Caco-2 (cell line): ENCODE measurements at regions not wholly inside any gene's neighbourhood (a gene's known extent, or its start where the extent isn't known, plus 50 kb on each side); places are given as distances from the start of the nearest gene placed in this dataset.

Source experiments
- BruUV-seq: library from RNA; stranded (reverse); fragments of 400-500 nt; replicated peaks from 2 replicates; lab custom pipeline; 2021; lab: Mats Ljungman, UMichigan
- CTCF ChIA-PET: fragments of 300-600 bp; sonication (Branson Sonifier 250); formaldehyde crosslinking; loops from one replicate; lab custom pipeline; 2022; ENCODE audit warnings: antibody characterized with exemption; lab: Charles Lee
- POLR2A ChIA-PET: fragments of 300-600 bp; sonication (Branson Sonifier 250); formaldehyde crosslinking; loops from one replicate; lab custom pipeline; 2022; ENCODE audit warnings: antibody characterized with exemption; lab: Charles Lee
- DNase-seq, 2 experiments: peaks; one replicate each; pipeline versions ENCODE4 v3.0.0 to v3.0.0-alpha.2; 2020 to 2022
- H3K27me3 ChIP-seq: replicated peaks from 2 replicates; pipeline ENCODE4 v1.6.0; 2011; ENCODE audit warnings: low read length; ENCODE audit not compliant: control insufficient read depth, insufficient read depth
- H3K36me3 ChIP-seq: 2 replicates; pipeline ENCODE4 v1.5.1; 2011; ENCODE audit warnings: low read length; ENCODE audit not compliant: control insufficient read depth, insufficient read depth
- H3K4me1 ChIP-seq: fragments of 250-450 bp; sonication (Bioruptor Pico); 2 replicates; pipeline ENCODE4 v1.5.1; 2020; ENCODE audit warnings: mild to moderate bottlenecking
- H3K4me3 ChIP-seq: 2 replicates; pipeline ENCODE4 v1.5.1; 2011; ENCODE audit warnings: low read depth, mild to moderate bottlenecking, control low read depth, low read length
- H3K9me3 ChIP-seq: fragments of 250-450 bp; sonication (Bioruptor Pico); 2 replicates; pipeline ENCODE4 v1.5.1; 2020; ENCODE audit warnings: mild to moderate bottlenecking, moderate library complexity
- H3K27ac Mint-ChIP-seq: one replicate; pipeline ENCODE4 v1.8.0; 2022; ENCODE audit warnings: mixed read lengths; ENCODE audit not compliant: unreplicated experiment
- H3K27me3 Mint-ChIP-seq: one replicate; pipeline ENCODE4 v1.8.0; 2022; ENCODE audit warnings: mixed read lengths; ENCODE audit not compliant: insufficient read depth, unreplicated experiment
- H3K36me3 Mint-ChIP-seq: one replicate; pipeline ENCODE4 v1.8.0; 2022; ENCODE audit warnings: mild to moderate bottlenecking, mixed read lengths; ENCODE audit not compliant: insufficient read depth, unreplicated experiment
- H3K4me1 Mint-ChIP-seq: one replicate; pipeline ENCODE4 v1.8.0; 2022; ENCODE audit warnings: low read depth, mixed read lengths; ENCODE audit not compliant: unreplicated experiment
- H3K4me3 Mint-ChIP-seq: one replicate; pipeline ENCODE4 v1.8.0; 2022; ENCODE audit warnings: mild to moderate bottlenecking, moderate library complexity, mixed read lengths; ENCODE audit not compliant: unreplicated experiment
- H3K9me3 Mint-ChIP-seq: one replicate; pipeline ENCODE4 v1.8.0; 2022; ENCODE audit warnings: mixed read lengths; ENCODE audit not compliant: unreplicated experiment
- intact Hi-C: fragments of 100-400 bp; cut with micrococcal nuclease; formaldehyde crosslinking; loops from one replicate; pipeline ENCODE4 v1.10.0; 2022; ENCODE audit not compliant: unreplicated experiment
- TF ChIP-seq, protein P1 (sequence below), 2 experiments: fragments of 200-600 bp in 1 of 2; IDR thresholded peaks; 1 replicate in 1 of 2; 2 replicates in 1 of 2; pipeline versions ENCODE4 v1.5.1 to v1.8.0; 2011 to 2022; ENCODE audit warnings: antibody characterized with exemption in 1 of 2, control low read depth in 1 of 2, inconsistent platforms in 1 of 2, low read depth in 1 of 2, low read length in 1 of 2, mild to moderate bottlenecking in 1 of 2, moderate library complexity in 1 of 2; ENCODE audit not compliant: insufficient read depth in 1 of 2, severe bottlenecking in 1 of 2, unreplicated experiment in 1 of 2

DNA sequence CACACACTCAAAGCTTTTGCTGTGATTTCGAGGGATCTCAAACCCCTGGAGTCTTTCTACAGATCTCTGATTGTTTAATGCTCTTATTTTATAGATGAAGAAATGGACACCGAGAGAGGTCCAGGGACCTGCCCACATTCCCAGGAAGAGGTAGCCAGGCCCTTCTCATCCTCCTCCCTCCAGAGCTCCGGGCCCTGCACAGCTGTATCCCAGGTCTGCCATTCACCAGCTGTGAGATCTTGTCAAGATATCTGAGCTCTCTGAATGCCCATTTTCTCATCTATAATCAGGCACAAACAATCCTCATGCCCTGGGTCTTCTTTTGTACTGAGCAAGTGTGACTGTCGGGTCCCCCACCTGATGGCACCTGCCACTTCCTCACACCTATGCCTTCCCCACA, 98.2 kb upstream of the ALX4 start:
- no peaks in the 10 kb centered on the region; the same call in 1 of the 2 replicates for H3K9me3 ChIP-seq
- no peaks in the 10 kb centered on the region for H3K36me3 Mint-ChIP-seq
- H3K27ac Mint-ChIP-seq, result no peak overlapping the region
- TF ChIP-seq, protein P1, sequence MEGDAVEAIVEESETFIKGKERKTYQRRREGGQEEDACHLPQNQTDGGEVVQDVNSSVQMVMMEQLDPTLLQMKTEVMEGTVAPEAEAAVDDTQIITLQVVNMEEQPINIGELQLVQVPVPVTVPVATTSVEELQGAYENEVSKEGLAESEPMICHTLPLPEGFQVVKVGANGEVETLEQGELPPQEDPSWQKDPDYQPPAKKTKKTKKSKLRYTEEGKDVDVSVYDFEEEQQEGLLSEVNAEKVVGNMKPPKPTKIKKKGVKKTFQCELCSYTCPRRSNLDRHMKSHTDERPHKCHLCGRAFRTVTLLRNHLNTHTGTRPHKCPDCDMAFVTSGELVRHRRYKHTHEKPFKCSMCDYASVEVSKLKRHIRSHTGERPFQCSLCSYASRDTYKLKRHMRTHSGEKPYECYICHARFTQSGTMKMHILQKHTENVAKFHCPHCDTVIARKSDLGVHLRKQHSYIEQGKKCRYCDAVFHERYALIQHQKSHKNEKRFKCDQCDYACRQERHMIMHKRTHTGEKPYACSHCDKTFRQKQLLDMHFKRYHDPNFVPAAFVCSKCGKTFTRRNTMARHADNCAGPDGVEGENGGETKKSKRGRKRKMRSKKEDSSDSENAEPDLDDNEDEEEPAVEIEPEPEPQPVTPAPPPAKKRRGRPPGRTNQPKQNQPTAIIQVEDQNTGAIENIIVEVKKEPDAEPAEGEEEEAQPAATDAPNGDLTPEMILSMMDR (IDR thresholded peaks at IDR 0.05; ENCODE audit: insufficient read depth in 1 of 2, low read depth in 1 of 2, low read length in 1 of 2, severe bottlenecking in 1 of 2, unreplicated experiment in 1 of 2), result no peak
- H3K4me1 ChIP-seq, result no peaks in the 10 kb centered on the region
- H3K4me3 ChIP-seq, result no peak overlapping the region
- no TSS peak for BruUV-seq
- no peaks in the 10 kb centered on the region for H3K27me3 ChIP-seq
- no peak for DNase-seq
- ChIA-PET CTCF (no interaction called here), POLR2A (interaction anchor here (0.6 kb wide), 1 partner anchor 86 kb away, joined by 4 read pairs; no protein-coding TSS in a partner anchor)
- no peak overlapping the region for H3K4me3 Mint-ChIP-seq
- H3K4me1 Mint-ChIP-seq, result no peaks in the 10 kb centered on the region
- H3K27me3 Mint-ChIP-seq, result peaks cover 24% of the 10 kb centered on the region
- H3K9me3 Mint-ChIP-seq, result peaks cover 11% of the 10 kb centered on the region
- H3K36me3 ChIP-seq, result no peaks in the 10 kb centered on the region
- intact Hi-C loops, result no loop called here

DNA sequence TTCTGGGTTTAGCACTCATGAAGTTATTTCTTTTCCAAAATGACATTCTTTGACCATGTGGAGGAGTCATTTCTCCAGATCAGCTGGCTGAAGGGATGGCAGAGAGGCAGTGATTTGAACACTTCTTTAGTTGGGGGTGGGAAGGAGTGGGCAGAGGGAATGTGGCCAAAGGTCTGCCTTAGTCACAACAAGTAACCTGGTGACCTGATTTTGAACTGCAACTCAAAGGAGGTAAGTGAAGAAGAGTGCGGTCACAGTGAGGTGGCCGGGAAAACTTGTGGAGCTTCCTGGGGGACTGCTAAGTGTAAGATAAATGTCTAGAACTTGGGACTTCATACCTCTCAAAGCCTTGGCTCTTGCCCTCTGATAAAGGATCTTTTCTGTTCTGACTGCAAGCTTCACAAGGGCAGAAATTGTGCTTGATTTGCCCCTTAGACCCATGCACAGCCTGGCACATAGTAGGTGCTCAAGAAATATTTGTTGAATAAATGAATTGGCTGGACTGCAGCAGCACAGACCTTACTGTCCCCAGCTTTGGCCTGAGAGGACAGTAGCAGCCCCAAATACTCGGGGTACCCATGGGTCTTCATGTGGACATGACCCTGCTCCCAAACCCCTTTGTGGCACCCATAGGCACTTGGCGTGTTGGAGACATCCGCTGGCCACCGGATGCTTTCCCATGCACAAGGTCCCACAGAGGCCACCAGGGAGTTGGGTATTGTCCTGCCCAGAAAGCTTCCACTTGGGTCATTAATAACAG, 99.0 kb upstream of the ALX4 start:
- Mint-ChIP-seq H3K4me1 (no peaks in the 10 kb centered on the region), H3K9me3 (peaks cover 11% of the 10 kb centered on the region), H3K36me3 (no peaks in the 10 kb centered on the region), H3K4me3 (no peak overlapping the region), H3K27ac (no peak overlapping the region), H3K27me3 (peaks cover 24% of the 10 kb centered on the region)
- Histone ChIP-seq H3K9me3 (no peaks in the 10 kb centered on the region; the same call in 1 of the 2 replicates), H3K36me3 (no peaks in the 10 kb centered on the region), H3K4me3 (no peak overlapping the region), H3K4me1 (no peaks in the 10 kb centered on the region), H3K27me3 (no peaks in the 10 kb centered on the region)
- TF ChIP-seq, protein P1 (IDR thresholded peaks at IDR 0.05; ENCODE audit: insufficient read depth in 1 of 2, low read depth in 1 of 2, low read length in 1 of 2, severe bottlenecking in 1 of 2, unreplicated experiment in 1 of 2), result no peak
- ChIA-PET POLR2A (interaction anchor here (0.5 to 0.6 kb wide), 2 partner anchors 86 to 359 kb away, joined by 4 to 5 read pairs; no protein-coding TSS in a partner anchor), CTCF (no interaction called here)
- BruUV-seq, result no TSS peak
- no peak for DNase-seq
- intact Hi-C loops, result no loop called here

DNA sequence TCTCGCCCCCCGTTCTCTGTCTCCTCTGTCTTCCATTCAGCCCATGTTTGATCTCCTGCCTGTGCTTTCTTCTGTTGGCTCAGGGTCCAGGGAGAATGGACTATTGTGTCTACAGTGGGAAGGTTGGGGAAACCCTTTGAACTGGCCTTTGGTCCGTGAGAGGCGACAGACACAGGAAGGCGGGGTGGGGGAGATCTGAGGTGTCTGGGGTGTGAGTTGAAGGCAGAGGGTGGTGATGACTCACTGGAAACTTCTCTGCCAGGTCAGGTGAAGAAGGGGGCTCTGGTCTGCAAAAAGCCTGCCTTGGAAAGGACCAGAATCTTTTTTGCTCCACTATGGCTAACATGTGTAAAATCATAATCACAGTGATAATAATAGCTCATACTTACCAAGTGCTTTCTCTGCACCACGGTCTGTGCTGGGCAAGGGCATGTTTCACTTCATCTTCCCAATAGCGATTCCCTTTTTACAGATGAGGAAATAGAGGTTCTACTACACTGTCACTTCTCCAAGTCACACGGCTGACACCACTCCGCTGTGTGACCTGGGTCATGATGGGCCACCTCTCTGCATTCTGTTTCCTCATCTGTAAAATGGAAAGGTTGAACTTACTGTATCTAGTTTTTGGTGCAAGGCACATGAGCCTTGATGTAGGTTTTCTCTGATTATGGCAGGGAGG, 99.8 kb upstream of the ALX4 start:
- CTCF ChIA-PET, result no interaction called here
- H3K36me3 Mint-ChIP-seq, result no peaks in the 10 kb centered on the region
- peaks cover 11% of the 10 kb centered on the region for H3K9me3 Mint-ChIP-seq

More for the DNA sequence above, 99.8 kb upstream of the ALX4 start:
- intact Hi-C loops, result no loop called here
- H3K4me3 ChIP-seq, result no peak overlapping the region
- Mint-ChIP-seq H3K4me3 (no peak overlapping the region), H3K4me1 (no peaks in the 10 kb centered on the region), H3K27ac (no peak overlapping the region), H3K27me3 (peaks cover 24% of the 10 kb centered on the region)
- POLR2A ChIA-PET, result no interaction called here
- no peaks in the 10 kb centered on the region for H3K27me3 ChIP-seq
- no peaks in the 10 kb centered on the region for H3K4me1 ChIP-seq
- no TSS peak for BruUV-seq
- no peak for DNase-seq
- TF ChIP-seq, protein P1 (IDR thresholded peaks at IDR 0.05; ENCODE audit: insufficient read depth in 1 of 2, low read depth in 1 of 2, low read length in 1 of 2, severe bottlenecking in 1 of 2, unreplicated experiment in 1 of 2), result no peak
- no peaks in the 10 kb centered on the region; the same call in 1 of the 2 replicates for H3K9me3 ChIP-seq
- no peaks in the 10 kb centered on the region for H3K36me3 ChIP-seq
